Activated CD8-positive, alpha-beta T cell treated with anti-CD3 and anti-CD28 coated beads, Interleukin-2, amount 10 ng/mL, durations not matched to agents 7 days and 5 days (primary cell): ENCODE measurements at regions not wholly inside any gene's neighbourhood (a gene's known extent, or its start where the extent isn't known, plus 50 kb on each side); places are given as distances from the start of the nearest gene placed in this dataset.
"Not testable (repeated sequence)": the region's sequence is repeated elsewhere in the genome, so short reads cannot be mapped to it uniquely, and the experiment has no call there.

ENCODE experiments used
- ATAC-seq: fragments of 150-1000 bp; cut with Tn5 transposase; one replicate; pipeline ENCODE4 v1.10.0; 2021; ENCODE audit warnings: moderate library complexity
- CTCF ChIA-PET: fragments of 350-600 bp; sonication (Branson Sonifier 250); formaldehyde crosslinking; loops from one replicate; lab custom pipeline; 2021; ENCODE audit warnings: antibody characterized with exemption; lab: Charles Lee
- POLR2A ChIA-PET: fragments of 350-600 bp; sonication (Branson Sonifier 250); formaldehyde crosslinking; loops from one replicate; lab custom pipeline; 2021; ENCODE audit warnings: antibody characterized with exemption; lab: Charles Lee
- DNase-seq: peaks from one replicate; pipeline ENCODE4 v3.0.0-alpha.2; 2020
- H3K27ac Mint-ChIP-seq: one replicate; pipeline ENCODE4 v1.8.0; 2021; ENCODE audit warnings: mild to moderate bottlenecking, mixed read lengths
- H3K27me3 Mint-ChIP-seq: one replicate; pipeline ENCODE4 v1.8.0; 2021; ENCODE audit warnings: low read depth, mixed read lengths
- H3K36me3 Mint-ChIP-seq: one replicate; pipeline ENCODE4 v1.8.0; 2021; ENCODE audit warnings: low read depth, mixed read lengths
- H3K4me1 Mint-ChIP-seq: one replicate; pipeline ENCODE4 v1.8.0; 2021; ENCODE audit warnings: low read depth, mixed read lengths
- H3K4me3 Mint-ChIP-seq: one replicate; pipeline ENCODE4 v1.8.0; 2021; ENCODE audit warnings: mild to moderate bottlenecking, mixed read lengths
- H3K9me3 Mint-ChIP-seq: one replicate; pipeline ENCODE4 v1.8.0; 2022; ENCODE audit warnings: mixed read lengths; ENCODE audit not compliant: insufficient read depth

DNA sequence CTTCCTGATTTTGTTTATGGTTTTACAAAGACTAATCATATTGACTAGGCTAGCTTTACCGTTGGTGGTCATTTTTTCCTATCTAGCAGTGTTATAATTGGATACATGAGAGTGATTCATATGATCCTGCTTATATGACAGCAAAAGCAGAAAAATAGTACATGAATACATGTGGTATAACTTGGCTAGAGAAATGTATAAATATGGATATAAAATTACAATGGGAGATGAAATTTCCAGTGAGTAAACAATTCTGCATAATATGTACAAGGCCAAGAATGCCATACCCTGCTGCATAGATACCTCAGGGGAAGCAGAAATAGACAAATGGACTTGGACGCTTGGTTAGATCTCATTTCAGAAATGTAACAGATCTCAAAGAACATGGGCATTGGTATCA, 103.1 kb downstream of the DTWD1 start:
- peaks cover 7% of the 10 kb centered on the region for H3K9me3 Mint-ChIP-seq
- H3K27me3 Mint-ChIP-seq: peaks cover 8% of the 10 kb centered on the region
- ChIA-PET CTCF (no interaction called here), POLR2A (no interaction called here)
- ATAC-seq (no peak), DNase-seq (no peak)
- no peak overlapping the region for H3K27ac Mint-ChIP-seq
- no peaks in the 10 kb centered on the region for H3K4me1 Mint-ChIP-seq
- no peaks in the 10 kb centered on the region for H3K36me3 Mint-ChIP-seq
- no peak overlapping the region for H3K4me3 Mint-ChIP-seq

DNA sequence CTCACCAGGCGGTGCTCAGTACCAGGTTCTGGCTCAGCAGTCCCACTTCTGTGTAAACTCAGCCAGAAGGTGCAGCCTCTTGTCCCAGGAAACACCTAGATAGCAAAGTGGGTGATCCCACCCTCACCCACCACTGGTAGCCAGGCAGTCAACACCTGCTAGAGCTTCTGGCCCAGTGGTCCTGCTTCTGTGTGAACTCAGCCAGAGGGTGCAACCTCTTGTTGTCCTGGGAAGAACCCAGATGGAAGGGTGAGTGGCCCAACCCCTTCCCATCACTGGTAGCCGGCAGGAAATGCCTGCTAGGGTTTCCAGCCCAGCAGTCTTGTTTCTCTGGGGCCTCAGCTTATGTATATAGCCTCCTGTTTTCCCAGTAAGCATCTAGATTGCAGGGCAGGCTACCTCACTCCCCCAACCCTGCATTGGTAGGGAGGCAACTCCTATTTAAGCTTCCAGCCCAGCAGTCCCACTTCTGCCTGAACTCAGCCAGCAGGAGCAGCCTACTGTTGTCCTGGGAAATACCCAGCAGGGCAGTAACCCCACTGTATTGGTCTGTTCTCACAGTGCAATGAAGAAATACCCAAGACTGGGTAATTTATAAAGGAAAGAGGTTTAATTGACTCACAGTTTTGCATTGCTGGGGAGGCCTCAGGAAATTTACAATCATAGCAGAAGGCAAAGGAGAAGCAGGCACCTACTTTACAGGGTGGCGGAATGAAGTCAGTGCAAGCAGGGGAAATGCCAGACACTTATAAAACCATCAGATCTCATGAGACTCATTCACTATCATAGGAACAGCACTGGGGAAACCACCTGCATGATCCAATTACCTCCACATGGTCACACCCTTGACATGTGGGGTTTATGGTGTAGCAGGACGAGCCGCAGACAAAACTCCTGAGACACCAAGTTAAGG, 110.6 kb downstream of the DTWD1 start:
- no peak overlapping the region for H3K4me3 Mint-ChIP-seq
- peaks cover under 1% of the 10 kb centered on the region for H3K9me3 Mint-ChIP-seq
- no peaks in the 10 kb centered on the region for H3K36me3 Mint-ChIP-seq
- no peak for DNase-seq
- no peaks in the 10 kb centered on the region for H3K4me1 Mint-ChIP-seq
- H3K27ac Mint-ChIP-seq: no peak overlapping the region
- peaks cover 5% of the 10 kb centered on the region for H3K27me3 Mint-ChIP-seq
- ChIA-PET CTCF (no interaction called here), POLR2A (no interaction called here)
- ATAC-seq: no peak

DNA sequence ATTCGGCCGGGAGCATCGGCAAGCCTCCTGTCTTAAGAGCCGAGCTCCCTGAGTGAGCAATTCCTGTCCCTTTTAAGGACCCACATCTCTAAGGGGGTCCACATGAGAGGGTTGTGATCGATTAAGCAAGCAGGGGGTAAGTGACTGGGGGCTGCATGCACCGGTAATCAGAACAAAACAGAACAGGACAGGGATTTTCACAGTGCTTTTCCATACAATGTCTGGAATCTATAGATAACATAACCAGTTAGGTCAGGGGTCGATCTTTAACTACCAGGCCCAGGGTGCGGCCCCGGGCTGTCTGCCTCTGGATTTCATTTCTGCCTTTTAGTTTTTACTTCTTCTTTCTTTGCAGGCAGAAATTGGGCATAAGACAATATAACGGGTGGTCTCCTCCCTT, 111.3 kb downstream of the DTWD1 start:
- H3K9me3 Mint-ChIP-seq, ATAC-seq, H3K27ac Mint-ChIP-seq, CTCF ChIA-PET, H3K4me1 Mint-ChIP-seq, H3K27me3 Mint-ChIP-seq, DNase-seq, POLR2A ChIA-PET, H3K36me3 Mint-ChIP-seq, H3K4me3 Mint-ChIP-seq: not testable (repeated sequence)

DNA sequence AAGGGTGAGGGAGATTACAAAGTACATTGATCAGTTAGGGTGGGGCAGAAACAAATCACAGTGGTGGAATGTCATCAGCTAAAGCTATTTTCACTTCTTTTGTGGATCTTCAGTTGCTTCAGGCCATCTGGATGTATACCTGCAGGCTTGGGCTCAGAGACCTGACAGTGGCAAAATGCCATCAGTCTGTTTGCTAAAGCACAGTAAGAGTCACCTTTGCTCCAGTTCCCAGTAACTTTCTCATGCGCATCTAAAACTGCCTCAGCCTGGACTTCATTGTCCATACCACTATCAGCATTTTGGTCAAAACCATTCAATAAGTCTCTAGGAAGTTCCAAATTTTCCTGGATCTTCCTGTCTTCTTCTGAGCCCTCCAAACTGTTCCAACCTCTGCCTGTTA, 113.2 kb downstream of the DTWD1 start:
- POLR2A ChIA-PET, H3K9me3 Mint-ChIP-seq, H3K36me3 Mint-ChIP-seq, ATAC-seq, H3K4me1 Mint-ChIP-seq, CTCF ChIA-PET, H3K4me3 Mint-ChIP-seq, H3K27ac Mint-ChIP-seq, DNase-seq: not testable (repeated sequence)
- H3K27me3 Mint-ChIP-seq: peaks cover 20% of the 10 kb centered on the region

DNA sequence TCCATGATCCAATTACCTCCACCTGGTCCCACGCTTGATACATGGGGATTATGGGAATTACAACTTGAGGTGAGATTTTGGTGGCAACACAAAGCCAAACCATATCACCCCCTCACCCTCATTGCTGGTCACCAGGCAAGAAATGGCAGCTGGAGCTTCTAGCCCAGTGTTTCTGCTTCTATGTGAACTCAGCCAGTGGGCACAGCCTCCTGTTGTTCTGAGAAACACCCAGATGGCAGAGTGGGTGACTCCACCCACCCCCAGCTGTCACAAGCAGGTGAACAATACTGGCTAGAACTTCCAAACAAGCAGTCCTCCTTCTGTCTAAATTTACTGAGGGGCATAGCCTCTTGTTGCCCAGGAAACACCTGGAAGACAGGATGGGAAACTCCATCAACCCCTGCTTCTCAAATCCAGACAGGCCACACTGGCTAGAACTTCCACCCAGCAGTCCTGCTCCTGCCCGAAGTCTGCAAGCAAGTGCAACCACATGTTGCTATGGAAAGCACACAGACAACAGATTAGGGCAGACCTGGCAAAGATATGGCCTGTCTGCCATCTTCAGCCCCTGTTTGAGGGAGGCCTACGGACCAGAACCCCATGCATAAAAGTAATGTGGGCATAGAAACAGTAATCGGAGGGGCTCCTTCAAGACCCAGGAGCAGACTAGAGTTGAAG, 114.1 kb downstream of the DTWD1 start:
- CTCF ChIA-PET: no interaction called here
- Mint-ChIP-seq H3K27me3 (peaks cover 20% of the 10 kb centered on the region), H3K4me1 (no peaks in the 10 kb centered on the region), H3K27ac (no peak overlapping the region), H3K4me3 (no peak overlapping the region), H3K9me3 (no peaks in the 10 kb centered on the region), H3K36me3 (no peaks in the 10 kb centered on the region)
- POLR2A ChIA-PET: no interaction called here
- no peak for DNase-seq
- no peak for ATAC-seq

DNA sequence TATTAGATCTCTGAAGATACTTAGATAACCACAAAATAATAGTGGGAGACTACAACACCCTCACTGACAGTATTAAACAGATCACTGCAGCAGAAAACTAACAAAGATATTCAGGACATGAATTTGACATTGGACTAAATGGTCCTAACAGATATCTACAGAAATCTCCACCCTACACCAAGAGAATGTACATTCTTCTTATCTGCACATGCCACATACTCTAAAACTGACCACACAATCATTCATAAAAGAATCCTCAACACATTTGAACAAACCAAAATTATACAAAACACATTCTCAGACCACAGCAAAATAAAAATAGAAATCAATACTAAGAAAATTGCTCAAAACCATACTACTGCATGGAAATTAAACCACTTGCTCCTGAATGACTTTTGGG, 116.3 kb downstream of the DTWD1 start:
- Mint-ChIP-seq H3K27ac (no peak overlapping the region), H3K36me3 (no peaks in the 10 kb centered on the region), H3K4me3 (no peak overlapping the region), H3K27me3 (peaks cover 22% of the 10 kb centered on the region), H3K4me1 (no peaks in the 10 kb centered on the region), H3K9me3 (no peaks in the 10 kb centered on the region)
- ChIA-PET POLR2A (no interaction called here), CTCF (no interaction called here)
- ATAC-seq (no peak), DNase-seq (no peak)

DNA sequence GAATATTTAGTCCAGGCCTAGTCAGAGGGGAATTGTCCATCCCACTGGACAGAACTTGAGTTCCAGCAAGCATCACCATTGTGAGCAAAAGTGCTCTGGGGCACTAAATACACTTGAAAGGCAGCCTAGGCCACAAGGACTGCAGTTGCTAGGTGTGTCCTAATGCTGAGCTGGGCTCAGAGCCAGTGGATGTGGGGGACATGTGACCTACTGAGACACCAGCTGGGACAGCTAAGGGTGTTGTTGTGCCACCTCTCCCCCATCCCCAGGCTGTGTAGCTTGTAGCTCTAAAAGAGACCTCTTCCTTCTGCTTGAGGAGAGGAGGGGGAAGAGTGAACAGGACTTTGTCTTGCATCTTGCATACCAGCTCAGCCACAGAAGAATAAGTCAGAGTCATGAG, 120.9 kb downstream of the DTWD1 start:
- H3K36me3 Mint-ChIP-seq: no peaks in the 10 kb centered on the region

DNA sequence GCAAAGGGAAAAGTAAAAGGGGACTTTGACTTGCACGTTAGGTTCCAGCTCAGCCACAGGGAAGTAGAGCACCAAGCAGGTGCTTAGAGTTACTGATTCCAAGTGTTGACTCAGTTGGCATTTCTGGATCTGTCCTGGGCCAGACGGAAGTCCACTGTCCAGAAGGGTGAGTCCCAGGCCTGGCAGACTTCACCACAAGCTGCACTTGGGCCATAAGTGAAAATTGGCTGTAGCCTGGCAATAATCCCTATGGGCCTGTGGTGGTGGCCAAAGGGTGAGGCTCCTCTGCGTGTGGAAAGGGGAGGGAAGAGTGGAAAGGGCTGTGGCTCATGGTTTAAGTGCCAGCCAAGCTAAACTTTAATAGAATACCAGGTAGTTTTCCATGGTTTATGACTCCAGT, 121.5 kb downstream of the DTWD1 start:
- Mint-ChIP-seq H3K27me3 (peaks cover 22% of the 10 kb centered on the region), H3K4me1 (no peaks in the 10 kb centered on the region), H3K27ac (no peak overlapping the region), H3K9me3 (no peaks in the 10 kb centered on the region), H3K4me3 (no peak overlapping the region), H3K36me3 (no peaks in the 10 kb centered on the region)
- POLR2A ChIA-PET: no interaction called here
- DNase-seq (no peak), ATAC-seq (no peak)
- CTCF ChIA-PET: no interaction called here

More for the DNA sequence above, 120.9 kb downstream of the DTWD1 start:
- Mint-ChIP-seq H3K27ac (no peak overlapping the region), H3K4me3 (no peak overlapping the region), H3K4me1 (no peaks in the 10 kb centered on the region), H3K9me3 (no peaks in the 10 kb centered on the region), H3K27me3 (peaks cover 27% of the 10 kb centered on the region)
- POLR2A ChIA-PET: no interaction called here
- no peak for DNase-seq
- ATAC-seq: no peak
- CTCF ChIA-PET: no interaction called here

DNA sequence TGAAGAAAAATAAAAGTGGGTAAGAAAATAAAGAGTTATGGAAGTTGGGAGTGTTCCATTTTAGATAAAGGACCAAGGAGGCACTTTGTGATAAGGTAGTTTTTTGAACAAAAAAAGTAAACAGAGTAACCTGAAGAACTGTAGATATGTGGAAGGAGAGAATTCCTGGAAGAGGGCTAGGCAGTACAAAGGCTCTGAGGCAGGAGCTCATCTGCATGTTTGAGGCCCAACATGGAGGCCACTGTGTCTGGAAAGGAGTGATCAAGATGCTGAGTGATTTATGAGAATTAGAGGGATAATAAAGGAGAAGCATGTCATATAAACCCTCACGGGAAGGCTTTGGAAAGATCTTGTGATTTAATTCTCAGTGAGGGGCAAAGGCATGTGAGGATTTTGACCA, 126.5 kb downstream of the DTWD1 start:
- Mint-ChIP-seq H3K4me1 (no peaks in the 10 kb centered on the region), H3K27me3 (peaks cover 12% of the 10 kb centered on the region), H3K4me3 (no peak overlapping the region), H3K27ac (no peak overlapping the region), H3K36me3 (no peaks in the 10 kb centered on the region), H3K9me3 (no peaks in the 10 kb centered on the region)
- POLR2A ChIA-PET: no interaction called here
- CTCF ChIA-PET: no interaction called here
- ATAC-seq (no peak), DNase-seq (no peak)

DNA sequence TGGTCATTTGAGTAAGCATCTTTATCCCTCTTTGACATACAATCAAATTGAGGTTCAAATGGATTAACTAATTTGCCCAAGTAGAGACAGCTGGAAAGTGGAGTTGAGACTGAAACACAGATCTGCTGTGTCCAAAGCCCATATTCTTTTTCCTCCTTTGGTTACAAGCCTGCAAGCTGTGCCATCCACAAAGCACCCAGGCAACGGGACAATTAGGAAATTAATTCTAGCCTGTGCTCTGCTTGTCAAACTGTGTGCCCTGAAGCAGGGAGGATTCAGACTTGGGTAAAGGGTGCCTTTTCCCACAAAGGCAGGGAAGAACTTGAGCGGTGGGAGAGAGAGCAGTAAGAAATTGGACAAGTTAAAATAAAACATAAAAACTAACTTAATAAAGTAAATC, 127.9 kb downstream of the DTWD1 start:
- ChIA-PET POLR2A (no interaction called here), CTCF (no interaction called here)
- ATAC-seq (no peak), DNase-seq (no peak)
- Mint-ChIP-seq H3K4me1 (no peaks in the 10 kb centered on the region), H3K27ac (no peak overlapping the region), H3K4me3 (no peak overlapping the region), H3K9me3 (no peaks in the 10 kb centered on the region), H3K36me3 (no peaks in the 10 kb centered on the region), H3K27me3 (peaks cover 12% of the 10 kb centered on the region)

DNA sequence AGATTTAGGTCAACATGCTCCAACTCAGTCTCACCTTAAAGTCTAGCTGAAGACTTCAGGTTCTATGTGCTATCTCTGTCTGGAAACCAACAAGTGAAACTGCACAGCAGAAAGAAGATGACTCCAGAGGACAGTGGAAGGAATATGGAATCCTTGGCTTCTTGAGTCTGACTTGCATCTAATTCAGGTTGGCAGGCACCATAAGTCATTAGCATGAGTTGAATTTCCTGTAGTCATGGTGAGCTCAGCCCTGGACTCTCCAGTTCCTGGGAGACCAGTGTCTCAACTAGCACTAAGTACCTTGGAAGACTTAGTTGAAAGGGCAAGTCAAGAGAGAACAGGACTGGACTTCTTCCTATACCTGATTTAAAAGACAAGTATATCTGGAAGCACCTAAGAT, 129.7 kb downstream of the DTWD1 start:
- Mint-ChIP-seq H3K4me1 (no peaks in the 10 kb centered on the region), H3K4me3 (no peak overlapping the region), H3K9me3 (no peaks in the 10 kb centered on the region), H3K36me3 (no peaks in the 10 kb centered on the region), H3K27ac (no peak overlapping the region), H3K27me3 (peaks cover 6% of the 10 kb centered on the region)
- CTCF ChIA-PET: no interaction called here
- POLR2A ChIA-PET: no interaction called here
- DNase-seq (no peak), ATAC-seq (no peak)

DNA sequence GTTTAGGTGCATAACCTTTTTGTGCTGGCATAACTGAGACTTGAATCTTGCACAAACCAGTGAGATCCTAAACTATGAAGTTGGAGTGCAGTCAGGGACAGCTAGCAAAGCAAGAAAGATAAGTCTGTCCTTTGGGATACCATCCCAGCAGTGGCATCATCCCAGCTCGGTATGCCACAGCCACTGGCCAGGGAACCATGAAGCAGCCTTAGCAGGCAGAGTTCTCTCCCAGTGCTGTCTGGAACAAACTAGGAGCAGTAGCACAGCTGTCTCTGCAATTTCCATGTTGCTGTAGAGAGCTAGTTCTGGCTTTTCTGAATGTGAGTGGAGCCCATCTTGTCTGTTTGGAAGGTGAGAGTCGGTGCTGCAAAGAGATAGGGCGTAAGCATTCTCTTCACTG, 130.3 kb downstream of the DTWD1 start:
- Mint-ChIP-seq H3K27ac (no peak overlapping the region), H3K4me1 (no peaks in the 10 kb centered on the region), H3K4me3 (no peak overlapping the region), H3K36me3 (no peaks in the 10 kb centered on the region), H3K9me3 (no peaks in the 10 kb centered on the region), H3K27me3 (peaks cover 4% of the 10 kb centered on the region)
- ChIA-PET CTCF (no interaction called here), POLR2A (no interaction called here)
- DNase-seq: no peak
- ATAC-seq: no peak
